PC-9 (cell line): ENCODE measurements at regions not wholly inside any gene's neighbourhood (a gene's known extent, or its start where the extent isn't known, plus 50 kb on each side); places are given as distances from the start of the nearest gene placed in this dataset.
"Not testable (repeated sequence)": the region's sequence is repeated elsewhere in the genome, so short reads cannot be mapped to it uniquely, and the experiment has no call there.

Experiments used
- BruUV-seq: library from RNA; stranded (reverse); fragments of 400-500 nt; replicated peaks from 2 replicates; lab custom pipeline; 2021; lab: Mats Ljungman, UMichigan
- CTCF ChIA-PET: fragments of 300-600 bp; sonication (Branson Sonifier 250); formaldehyde crosslinking; loops from one replicate; lab custom pipeline; 2022; ENCODE audit warnings: antibody characterized with exemption; lab: Charles Lee
- POLR2A ChIA-PET: fragments of 300-600 bp; sonication (Branson Sonifier 250); formaldehyde crosslinking; loops from one replicate; lab custom pipeline; 2022; ENCODE audit warnings: antibody characterized with exemption; ENCODE audit not compliant: unreplicated experiment; lab: Charles Lee
- DNase-seq, 2 experiments: peaks; one replicate each; pipeline versions ENCODE4 v3.0.0 to v3.0.0-alpha.2; 2015 to 2022; ENCODE audit warnings: mixed read lengths in 1 of 2
- H2AFZ ChIP-seq: fragments of 200-600 bp; sonication (generic); 2 replicates; pipeline ENCODE4 v1.8.1; 2017; ENCODE audit warnings: antibody characterized with exemption
- H3F3A ChIP-seq: fragments of 200-600 bp; sonication (generic); 2 replicates; pipeline ENCODE4 v1.8.1; 2017; ENCODE audit warnings: antibody characterized with exemption, mild to moderate bottlenecking, low read depth; ENCODE audit not compliant: insufficient read depth
- H3K27ac ChIP-seq: fragments of 200-600 bp; sonication (generic); 2 replicates; pipeline ENCODE4 v1.6.1; 2016; ENCODE audit warnings: mixed run types
- H3K27me3 ChIP-seq: fragments of 200-600 bp; sonication (generic); 2 replicates; pipeline ENCODE4 v1.6.1; 2016; ENCODE audit warnings: low read depth, mixed run types; ENCODE audit not compliant: insufficient read depth
- H3K36me3 ChIP-seq: fragments of 200-600 bp; sonication (generic); 2 replicates; pipeline ENCODE4 v1.6.1; 2016; ENCODE audit warnings: low read depth, mixed run types
- H3K4me1 ChIP-seq: fragments of 200-600 bp; sonication (generic); replicated peaks from 2 replicates; pipeline ENCODE4 v1.6.1; 2016; ENCODE audit warnings: mixed run types; ENCODE audit not compliant: insufficient read depth
- H3K4me2 ChIP-seq: fragments of 200-600 bp; sonication (generic); 2 replicates; pipeline ENCODE4 v1.6.1; 2017; ENCODE audit warnings: mixed run types
- H3K4me3 ChIP-seq: fragments of 200-600 bp; sonication (generic); 2 replicates; pipeline ENCODE4 v1.6.1; 2016; ENCODE audit warnings: mixed run types
- H3K79me2 ChIP-seq: fragments of 200-600 bp; sonication (generic); 2 replicates; pipeline ENCODE4 v1.6.1; 2017; ENCODE audit warnings: low read depth, mixed run types
- H3K9me2 ChIP-seq: fragments of 200-600 bp; sonication (generic); 2 replicates; pipeline ENCODE4 v1.8.1; 2017; ENCODE audit warnings: mild to moderate bottlenecking; ENCODE audit not compliant: insufficient read depth
- H3K9me3 ChIP-seq: fragments of 200-600 bp; sonication (generic); 2 replicates; pipeline ENCODE4 v1.8.1; 2016; ENCODE audit warnings: low read depth; ENCODE audit not compliant: insufficient read depth
- H4K20me1 ChIP-seq: fragments of 200-600 bp; sonication (generic); 2 replicates; pipeline ENCODE4 v1.8.1; 2017; ENCODE audit not compliant: insufficient read depth
- CTCF ChIP-seq: fragments of 200-600 bp; sonication (generic); conservative IDR thresholded peaks from 2 replicates; pipeline ENCODE4 v1.6.1; 2017; ENCODE audit warnings: mixed run types, antibody characterized with exemption, mild to moderate bottlenecking, moderate library complexity
- EZH2 ChIP-seq: fragments of 200-600 bp; sonication (generic); IDR thresholded peaks from 2 replicates; pipeline ENCODE4 v1.8.0; 2017; ENCODE audit warnings: antibody characterized with exemption, low read depth
- intact Hi-C: fragments of 100-400 bp; cut with micrococcal nuclease; formaldehyde crosslinking; loops from one replicate; pipeline ENCODE4 v1.10.0; 2022; ENCODE audit not compliant: unreplicated experiment

- Histone ChIP-seq H3K4me1 (no peaks in the 10 kb centered on the region), H3K9me3 (no peaks in the 10 kb centered on the region), H3K79me2 (no peaks in the 10 kb centered on the region), H3F3A (no peaks in the 10 kb centered on the region), H4K20me1 (no peaks in the 10 kb centered on the region), H3K36me3 (no peaks in the 10 kb centered on the region), H3K27ac (no peak overlapping the region), H3K9me2 (no peaks in the 10 kb centered on the region), H3K4me3 (no peak overlapping the region), H3K27me3 (no peaks in the 10 kb centered on the region), H3K4me2 (no peak overlapping the region), H2AFZ (no peak overlapping the region)
- no TSS peak for BruUV-seq
- intact Hi-C loops, result no loop called here
- POLR2A ChIA-PET, result no interaction called here
- no peak for TF ChIP-seq EZH2
- no peak for DNase-seq
- CTCF ChIA-PET, result no interaction called here
These were observed 650.5 kb upstream of the ZNF385D start for GRCh38 chr3:22401499-22401898.

DNA sequence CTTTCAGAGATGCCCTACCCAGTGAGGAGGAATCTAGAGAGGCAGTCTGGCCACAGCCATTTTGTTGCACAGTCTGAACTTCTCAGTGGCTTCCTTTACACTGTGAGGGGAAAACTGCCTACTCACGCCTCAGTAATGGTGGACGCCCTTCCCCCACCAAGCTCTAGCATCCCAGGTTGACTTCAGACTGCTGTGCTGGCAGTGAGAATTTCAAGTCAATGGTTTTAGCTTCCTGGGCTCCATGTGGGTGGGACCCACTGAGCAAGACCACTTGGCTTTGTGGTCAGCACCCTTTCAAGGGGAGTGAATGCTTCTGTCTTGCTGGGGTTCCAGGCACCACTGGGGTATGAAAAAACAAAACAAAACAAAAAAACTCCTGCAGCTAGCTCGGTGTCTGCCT, 663.2 kb upstream of the ZNF385D start:
- Histone ChIP-seq H3K4me3 (no peak overlapping the region), H3K4me2 (no peak overlapping the region), H3K27ac (no peak overlapping the region), H3K36me3 (no peaks in the 10 kb centered on the region), H3K9me2 (no peaks in the 10 kb centered on the region), H3F3A (no peaks in the 10 kb centered on the region), H3K4me1 (no peaks in the 10 kb centered on the region), H3K9me3 (no peaks in the 10 kb centered on the region), H3K79me2 (no peaks in the 10 kb centered on the region), H4K20me1 (no peaks in the 10 kb centered on the region), H3K27me3 (no peaks in the 10 kb centered on the region), H2AFZ (no peak overlapping the region)
- POLR2A ChIA-PET, result no interaction called here
- CTCF ChIA-PET, result no interaction called here
- BruUV-seq, result no TSS peak
- no peak for TF ChIP-seq EZH2
- TF ChIP-seq CTCF, result no peak
- DNase-seq, result no peak
- intact Hi-C loops, result no loop called here

DNA sequence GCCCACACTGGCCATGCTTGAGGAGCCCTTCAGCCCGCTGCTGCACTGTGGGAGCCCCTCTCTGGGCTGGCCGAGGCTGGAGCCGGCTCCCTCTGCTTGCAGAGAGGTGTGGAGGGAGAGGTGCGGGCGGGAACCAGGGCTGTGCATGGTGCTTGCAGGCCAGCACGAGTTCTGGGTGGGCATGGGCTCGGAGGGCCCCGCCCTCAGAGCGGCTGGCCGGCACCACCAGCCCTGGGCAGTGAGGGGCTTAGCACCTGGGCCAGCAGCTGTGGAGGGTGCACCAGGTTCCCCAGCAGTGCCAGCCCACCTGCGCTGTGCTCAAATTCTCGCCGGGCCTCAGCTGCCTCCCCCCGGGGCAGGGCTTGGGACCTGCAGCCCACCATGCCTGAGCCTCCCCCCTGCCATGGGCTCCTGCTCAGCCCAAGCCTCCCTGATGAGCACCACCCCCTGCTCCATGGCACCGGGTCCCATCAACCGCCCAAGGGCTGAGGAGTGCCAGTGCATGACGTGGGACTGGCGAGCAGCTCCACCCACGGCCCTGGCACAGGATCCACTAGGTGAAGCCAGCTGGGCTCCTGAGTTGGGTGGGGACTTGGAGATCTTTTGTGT, 665.9 kb upstream of the ZNF385D start:
- DNase-seq, H3K9me3 ChIP-seq, BruUV-seq, H3K36me3 ChIP-seq, H3K4me2 ChIP-seq, H3K4me1 ChIP-seq, H2AFZ ChIP-seq, CTCF ChIA-PET, H3K27me3 ChIP-seq, H3F3A ChIP-seq, H4K20me1 ChIP-seq, H3K79me2 ChIP-seq, H3K4me3 ChIP-seq, H3K27ac ChIP-seq, POLR2A ChIA-PET, intact Hi-C loops, H3K9me2 ChIP-seq: not testable (repeated sequence)

- no peak overlapping the region for H3K4me2 ChIP-seq
- H3K27me3 ChIP-seq, result no peaks in the 10 kb centered on the region
- POLR2A ChIA-PET, result no interaction called here
- H3K27ac ChIP-seq, result no peak overlapping the region
- no peaks in the 10 kb centered on the region for H3K36me3 ChIP-seq
- H3F3A ChIP-seq, result no peaks in the 10 kb centered on the region
- BruUV-seq, result no TSS peak
- no peak overlapping the region for H3K4me3 ChIP-seq
- no peak for DNase-seq
- H3K79me2 ChIP-seq, result no peaks in the 10 kb centered on the region
- no peak overlapping the region for H2AFZ ChIP-seq
- no peaks in the 10 kb centered on the region for H3K9me3 ChIP-seq
- no peak for TF ChIP-seq CTCF
- no peak for TF ChIP-seq EZH2
- CTCF ChIA-PET, result no interaction called here
- H4K20me1 ChIP-seq, result no peaks in the 10 kb centered on the region
- intact Hi-C loops, result no loop called here
- no peaks in the 10 kb centered on the region for H3K4me1 ChIP-seq
- H3K9me2 ChIP-seq, result no peaks in the 10 kb centered on the region
These were observed 668.3 kb upstream of the ZNF385D start for GRCh38 chr3:22419261-22419660.
